Testis (tissue), 2 donors: ENCODE measurements at regions not wholly inside any gene's neighbourhood (a gene's known extent, or its start where the extent isn't known, plus 50 kb on each side); places are given as distances from the start of the nearest gene placed in this dataset.

Experiments
- CTCF ChIP-seq, 3 experiments: fragments of 450-650 bp in 2 of 3; fragments of 200-600 bp in 1 of 3; sonication (generic) in 1 of 3; IDR thresholded peaks; one replicate each; pipeline ENCODE4 v1.5.1; 2016 to 2019; ENCODE audit warnings: antibody characterized with exemption in 3 of 3, mild to moderate bottlenecking in 2 of 3, moderate library complexity in 1 of 3
- POLR2A ChIP-seq: fragments of 450-650 bp; IDR thresholded peaks from one replicate; pipeline ENCODE4 v1.6.1; 2017; ENCODE audit warnings: antibody characterized with exemption, mild to moderate bottlenecking, moderate library complexity

- no peak for TF ChIP-seq POLR2A
- TF ChIP-seq CTCF (IDR thresholded peaks at IDR 0.05) = no peak
Measured at GRCh38 chr15:62412686-62413085, 247.6 kb upstream of the C2CD4B start.
